ENCODE measurements at regions not wholly inside any gene's neighbourhood (a gene's known extent, or its start where the extent isn't known, plus 50 kb on each side); places are given as distances from the start of the nearest gene placed in this dataset.

GRCh38 chr16:65469116-65469515 lies 347.3 kb upstream of the CDH11 start:
- DNase-seq: no peak

- DNase-seq: no peak
Observed at GRCh38 chr16:65468133-65468532, 346.3 kb upstream of the CDH11 start.

- no peak for DNase-seq
Observed at GRCh38 chr16:65463652-65464260, 341.9 kb upstream of the CDH11 start.

- DNase-seq: no peak
Observed at GRCh38 chr16:65457084-65457483, 335.2 kb upstream of the CDH11 start.

- no peak for DNase-seq
Observed at GRCh38 chr16:65455761-65456160, 333.9 kb upstream of the CDH11 start.

- DNase-seq: peak; percentile 91 to 96
Observed at GRCh38 chr16:65453646-65454045, 331.8 kb upstream of the CDH11 start.

GRCh38 chr16:65449526-65449925 lies 327.7 kb upstream of the CDH11 start:
- no peak for DNase-seq

GRCh38 chr16:65446427-65446826 lies 324.6 kb upstream of the CDH11 start:
- DNase-seq: peak in 1 of 2 experiments; percentile 27

GRCh38 chr16:65445313-65446260 lies 323.7 kb upstream of the CDH11 start:
- DNase-seq: no peak

GRCh38 chr16:65441501-65441900 lies 319.6 kb upstream of the CDH11 start:
- no peak for DNase-seq

- DNase-seq: no peak
Observed at GRCh38 chr16:65429504-65430181, 307.8 kb upstream of the CDH11 start.

GRCh38 chr16:65426484-65426883 lies 304.6 kb upstream of the CDH11 start:
- no peak for DNase-seq

GRCh38 chr16:65422934-65423333 lies 301.1 kb upstream of the CDH11 start:
- DNase-seq: no peak

GRCh38 chr16:65421596-65421995 lies 299.7 kb upstream of the CDH11 start:
- DNase-seq: no peak

GRCh38 chr16:65418435-65418834 lies 296.6 kb upstream of the CDH11 start:
- DNase-seq: peak; percentile 15 to 46

GRCh38 chr16:65415460-65415859 lies 293.6 kb upstream of the CDH11 start:
- DNase-seq: no peak

GRCh38 chr16:65414284-65414984 lies 292.6 kb upstream of the CDH11 start:
- no peak for DNase-seq

- DNase-seq: no peak
Observed at GRCh38 chr16:65413861-65414260, 292.0 kb upstream of the CDH11 start.

- no peak for DNase-seq
Observed at GRCh38 chr16:65410801-65411200, 288.9 kb upstream of the CDH11 start.

GRCh38 chr16:65409510-65409909 lies 287.6 kb upstream of the CDH11 start:
- DNase-seq: no peak

- DNase-seq: no peak
Observed at GRCh38 chr16:65406933-65407332, 285.1 kb upstream of the CDH11 start.

GRCh38 chr16:65406116-65406515 lies 284.3 kb upstream of the CDH11 start:
- DNase-seq: no peak

GRCh38 chr16:65394281-65394680 lies 272.4 kb upstream of the CDH11 start:
- no peak for DNase-seq

Data from NCI-H524 (cell line).